ENCODE measurements at regions not wholly inside any gene's neighbourhood (a gene's known extent, or its start where the extent isn't known, plus 50 kb on each side); places are given as distances from the start of the nearest gene placed in this dataset.

- Histone ChIP-seq H3K4me3 (ENCODE audit: low read depth, low read length) (no peak overlapping the region), H3K36me3 (ENCODE audit: control insufficient read depth, insufficient read depth, low read length) (no peaks in the 10 kb centered on the region), H3K27ac (ENCODE audit: low read depth, low read length) (no peak overlapping the region), H3K9me3 (ENCODE audit: control insufficient read depth, insufficient read depth, low read length) (no peaks in the 10 kb centered on the region), H3K4me1 (ENCODE audit: control insufficient read depth, insufficient read depth, low read length) (no peaks in the 10 kb centered on the region), H3K27me3 (ENCODE audit: control insufficient read depth, insufficient read depth, low read length) (no peaks in the 10 kb centered on the region)
- 100% methylated on average over 1 of the region's 4 CpGs for WGBS (ENCODE audit: insufficient coverage)
- no peak for DNase-seq (ENCODE audit: low read depth in 4 of 6, low spot score in 6 of 6)
Measured at GRCh38 chr7:12801107-12801506, 113.7 kb downstream of the ARL4A start.

- WGBS (ENCODE audit: insufficient coverage): no CpG with 5 or more reads among the region's 2 CpGs
- no peaks in the 10 kb centered on the region for H3K27me3 ChIP-seq (ENCODE audit: control insufficient read depth, insufficient read depth, low read length)
Measured at GRCh38 chr7:12802070-12802469, 114.6 kb downstream of the ARL4A start.

GRCh38 chr7:12803542-12803941 is 116.1 kb downstream of the ARL4A start:
- WGBS (ENCODE audit: insufficient coverage): no CpG with 5 or more reads among the region's 7 CpGs
- no peak for DNase-seq (ENCODE audit: low read depth in 4 of 6, low spot score in 6 of 6)
- no peaks in the 10 kb centered on the region for H3K9me3 ChIP-seq (ENCODE audit: control insufficient read depth, insufficient read depth, low read length)
- H3K27me3 ChIP-seq (ENCODE audit: control insufficient read depth, insufficient read depth, low read length): no peaks in the 10 kb centered on the region
- H3K27ac ChIP-seq (ENCODE audit: low read depth, low read length): no peak overlapping the region
- H3K4me3 ChIP-seq (ENCODE audit: low read depth, low read length): no peak overlapping the region
- H3K4me1 ChIP-seq (ENCODE audit: control insufficient read depth, insufficient read depth, low read length): no peaks in the 10 kb centered on the region
- no peaks in the 10 kb centered on the region for H3K36me3 ChIP-seq (ENCODE audit: control insufficient read depth, insufficient read depth, low read length)

More at GRCh38 chr7:12802070-12802469, 114.6 kb downstream of the ARL4A start:
- DNase-seq (ENCODE audit: low read depth in 4 of 6, low spot score in 6 of 6): no peak
- no peak overlapping the region for H3K4me3 ChIP-seq (ENCODE audit: low read depth, low read length)
- H3K27ac ChIP-seq (ENCODE audit: low read depth, low read length): no peak overlapping the region
- H3K36me3 ChIP-seq (ENCODE audit: control insufficient read depth, insufficient read depth, low read length): no peaks in the 10 kb centered on the region
- no peaks in the 10 kb centered on the region for H3K4me1 ChIP-seq (ENCODE audit: control insufficient read depth, insufficient read depth, low read length)
- no peaks in the 10 kb centered on the region for H3K9me3 ChIP-seq (ENCODE audit: control insufficient read depth, insufficient read depth, low read length)

GRCh38 chr7:12805518-12805928 is 118.1 kb downstream of the ARL4A start:
- no peaks in the 10 kb centered on the region for H3K36me3 ChIP-seq (ENCODE audit: control insufficient read depth, insufficient read depth, low read length)
- no peak for DNase-seq (ENCODE audit: low read depth in 4 of 6, low spot score in 6 of 6)
- H3K27me3 ChIP-seq (ENCODE audit: control insufficient read depth, insufficient read depth, low read length): no peaks in the 10 kb centered on the region
- WGBS (ENCODE audit: insufficient coverage): no CpG with 5 or more reads among the region's 1 CpG
- H3K27ac ChIP-seq (ENCODE audit: low read depth, low read length): no peak overlapping the region
- no peaks in the 10 kb centered on the region for H3K9me3 ChIP-seq (ENCODE audit: control insufficient read depth, insufficient read depth, low read length)
- no peak overlapping the region for H3K4me3 ChIP-seq (ENCODE audit: low read depth, low read length)
- H3K4me1 ChIP-seq (ENCODE audit: control insufficient read depth, insufficient read depth, low read length): no peaks in the 10 kb centered on the region

GRCh38 chr7:12805957-12806356 is 118.5 kb downstream of the ARL4A start:
- DNase-seq (ENCODE audit: low read depth in 4 of 6, low spot score in 6 of 6): no peak
- Histone ChIP-seq H3K27ac (ENCODE audit: low read depth, low read length) (no peak overlapping the region), H3K27me3 (ENCODE audit: control insufficient read depth, insufficient read depth, low read length) (no peaks in the 10 kb centered on the region), H3K36me3 (ENCODE audit: control insufficient read depth, insufficient read depth, low read length) (no peaks in the 10 kb centered on the region), H3K4me1 (ENCODE audit: control insufficient read depth, insufficient read depth, low read length) (no peaks in the 10 kb centered on the region), H3K4me3 (ENCODE audit: low read depth, low read length) (no peak overlapping the region), H3K9me3 (ENCODE audit: control insufficient read depth, insufficient read depth, low read length) (no peaks in the 10 kb centered on the region)
- WGBS (ENCODE audit: insufficient coverage): no CpG with 5 or more reads among the region's 7 CpGs

- no peaks in the 10 kb centered on the region for H3K36me3 ChIP-seq (ENCODE audit: control insufficient read depth, insufficient read depth, low read length)
- H3K9me3 ChIP-seq (ENCODE audit: control insufficient read depth, insufficient read depth, low read length): no peaks in the 10 kb centered on the region
- H3K27ac ChIP-seq (ENCODE audit: low read depth, low read length): no peak overlapping the region
- no peaks in the 10 kb centered on the region for H3K27me3 ChIP-seq (ENCODE audit: control insufficient read depth, insufficient read depth, low read length)
- WGBS (ENCODE audit: insufficient coverage): 35% methylated on average over 2 of the region's 5 CpGs
- no peaks in the 10 kb centered on the region for H3K4me1 ChIP-seq (ENCODE audit: control insufficient read depth, insufficient read depth, low read length)
- DNase-seq (ENCODE audit: low read depth in 4 of 6, low spot score in 6 of 6): peak in 2 of 6 donors; percentile 9 to 30
- no peak overlapping the region for H3K4me3 ChIP-seq (ENCODE audit: low read depth, low read length)
Measured at GRCh38 chr7:12809476-12809875, 122.0 kb downstream of the ARL4A start.

- Histone ChIP-seq H3K4me1 (ENCODE audit: control insufficient read depth, insufficient read depth, low read length) (no peaks in the 10 kb centered on the region), H3K27ac (ENCODE audit: low read depth, low read length) (no peak overlapping the region), H3K27me3 (ENCODE audit: control insufficient read depth, insufficient read depth, low read length) (no peaks in the 10 kb centered on the region), H3K36me3 (ENCODE audit: control insufficient read depth, insufficient read depth, low read length) (no peaks in the 10 kb centered on the region), H3K4me3 (ENCODE audit: low read depth, low read length) (no peak overlapping the region), H3K9me3 (ENCODE audit: control insufficient read depth, insufficient read depth, low read length) (no peaks in the 10 kb centered on the region)
- no peak for DNase-seq (ENCODE audit: low read depth in 4 of 6, low spot score in 6 of 6)
- no CpG with 5 or more reads among the region's 4 CpGs for WGBS (ENCODE audit: insufficient coverage)
Measured at GRCh38 chr7:12812111-12812510, 124.7 kb downstream of the ARL4A start.

GRCh38 chr7:12814107-12814506 is 126.7 kb downstream of the ARL4A start:
- Histone ChIP-seq H3K27me3 (ENCODE audit: control insufficient read depth, insufficient read depth, low read length) (no peaks in the 10 kb centered on the region), H3K4me1 (ENCODE audit: control insufficient read depth, insufficient read depth, low read length) (no peaks in the 10 kb centered on the region), H3K36me3 (ENCODE audit: control insufficient read depth, insufficient read depth, low read length) (no peaks in the 10 kb centered on the region), H3K9me3 (ENCODE audit: control insufficient read depth, insufficient read depth, low read length) (no peaks in the 10 kb centered on the region), H3K27ac (ENCODE audit: low read depth, low read length) (no peak overlapping the region), H3K4me3 (ENCODE audit: low read depth, low read length) (no peak overlapping the region)
- no peak for DNase-seq (ENCODE audit: low read depth in 4 of 6, low spot score in 6 of 6)
- WGBS (ENCODE audit: insufficient coverage): 93% methylated on average over 2 of the region's 2 CpGs

- Histone ChIP-seq H3K27me3 (ENCODE audit: control insufficient read depth, insufficient read depth, low read length) (no peaks in the 10 kb centered on the region), H3K4me1 (ENCODE audit: control insufficient read depth, insufficient read depth, low read length) (no peaks in the 10 kb centered on the region), H3K36me3 (ENCODE audit: control insufficient read depth, insufficient read depth, low read length) (no peaks in the 10 kb centered on the region), H3K27ac (ENCODE audit: low read depth, low read length) (no peak overlapping the region), H3K4me3 (ENCODE audit: low read depth, low read length) (no peak overlapping the region), H3K9me3 (ENCODE audit: control insufficient read depth, insufficient read depth, low read length) (no peaks in the 10 kb centered on the region)
- no peak for DNase-seq (ENCODE audit: low read depth in 4 of 6, low spot score in 6 of 6)
Measured at GRCh38 chr7:12814828-12815227, 127.4 kb downstream of the ARL4A start.

- no peak overlapping the region for H3K4me3 ChIP-seq (ENCODE audit: low read depth, low read length)
- no peaks in the 10 kb centered on the region for H3K36me3 ChIP-seq (ENCODE audit: control insufficient read depth, insufficient read depth, low read length)
- no CpG with 5 or more reads among the region's 4 CpGs for WGBS (ENCODE audit: insufficient coverage)
- no peaks in the 10 kb centered on the region for H3K4me1 ChIP-seq (ENCODE audit: control insufficient read depth, insufficient read depth, low read length)
- no peak overlapping the region for H3K27ac ChIP-seq (ENCODE audit: low read depth, low read length)
- no peaks in the 10 kb centered on the region for H3K27me3 ChIP-seq (ENCODE audit: control insufficient read depth, insufficient read depth, low read length)
- no peaks in the 10 kb centered on the region for H3K9me3 ChIP-seq (ENCODE audit: control insufficient read depth, insufficient read depth, low read length)
- DNase-seq (ENCODE audit: low read depth in 4 of 6, low spot score in 6 of 6): no peak
Measured at GRCh38 chr7:12815426-12815825, 128.0 kb downstream of the ARL4A start.
